ENCODE measurements at regions not wholly inside any gene's neighbourhood (a gene's known extent, or its start where the extent isn't known, plus 50 kb on each side); places are given as distances from the start of the nearest gene placed in this dataset.
"Not testable (repeated sequence)": the region's sequence is repeated elsewhere in the genome, so short reads cannot be mapped to it uniquely, and the experiment has no call there.

DNA sequence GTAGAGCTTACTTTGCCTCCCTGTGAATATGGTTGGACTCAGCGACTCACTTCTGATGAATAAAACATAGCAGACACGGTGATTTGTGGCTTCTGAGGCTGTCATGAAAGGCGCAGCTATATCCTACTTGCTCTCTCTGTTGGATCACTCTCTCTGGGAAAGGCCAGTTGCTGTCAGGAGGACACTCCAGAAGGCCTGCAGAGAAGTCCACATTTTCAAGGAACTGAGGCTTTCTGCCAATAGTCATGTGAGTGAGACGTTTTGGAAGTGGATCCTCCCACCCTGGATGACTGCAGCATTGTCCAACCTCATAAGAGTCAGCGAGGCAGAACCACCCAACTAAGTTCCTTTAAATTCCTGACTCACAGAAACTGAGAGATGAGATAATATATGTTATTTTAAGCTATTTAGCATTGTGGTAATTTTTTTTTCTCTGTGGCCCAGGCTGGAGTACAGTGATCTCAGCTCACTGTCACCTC is 156.0 kb upstream of the MAST4 start:
- TF ChIP-seq, protein P1, sequence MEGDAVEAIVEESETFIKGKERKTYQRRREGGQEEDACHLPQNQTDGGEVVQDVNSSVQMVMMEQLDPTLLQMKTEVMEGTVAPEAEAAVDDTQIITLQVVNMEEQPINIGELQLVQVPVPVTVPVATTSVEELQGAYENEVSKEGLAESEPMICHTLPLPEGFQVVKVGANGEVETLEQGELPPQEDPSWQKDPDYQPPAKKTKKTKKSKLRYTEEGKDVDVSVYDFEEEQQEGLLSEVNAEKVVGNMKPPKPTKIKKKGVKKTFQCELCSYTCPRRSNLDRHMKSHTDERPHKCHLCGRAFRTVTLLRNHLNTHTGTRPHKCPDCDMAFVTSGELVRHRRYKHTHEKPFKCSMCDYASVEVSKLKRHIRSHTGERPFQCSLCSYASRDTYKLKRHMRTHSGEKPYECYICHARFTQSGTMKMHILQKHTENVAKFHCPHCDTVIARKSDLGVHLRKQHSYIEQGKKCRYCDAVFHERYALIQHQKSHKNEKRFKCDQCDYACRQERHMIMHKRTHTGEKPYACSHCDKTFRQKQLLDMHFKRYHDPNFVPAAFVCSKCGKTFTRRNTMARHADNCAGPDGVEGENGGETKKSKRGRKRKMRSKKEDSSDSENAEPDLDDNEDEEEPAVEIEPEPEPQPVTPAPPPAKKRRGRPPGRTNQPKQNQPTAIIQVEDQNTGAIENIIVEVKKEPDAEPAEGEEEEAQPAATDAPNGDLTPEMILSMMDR (IDR thresholded peaks at IDR 0.05) = no peak
- TF ChIP-seq POLR2A (IDR thresholded peaks at IDR 0.05) = no peak
- intact Hi-C loops (cut with DNase I; ENCODE audit: low total_unique reads) = no loop called here
- DNase-seq (ENCODE audit: low spot score in 2 of 2) = peak in 1 of 2 donors; percentile 58

DNA sequence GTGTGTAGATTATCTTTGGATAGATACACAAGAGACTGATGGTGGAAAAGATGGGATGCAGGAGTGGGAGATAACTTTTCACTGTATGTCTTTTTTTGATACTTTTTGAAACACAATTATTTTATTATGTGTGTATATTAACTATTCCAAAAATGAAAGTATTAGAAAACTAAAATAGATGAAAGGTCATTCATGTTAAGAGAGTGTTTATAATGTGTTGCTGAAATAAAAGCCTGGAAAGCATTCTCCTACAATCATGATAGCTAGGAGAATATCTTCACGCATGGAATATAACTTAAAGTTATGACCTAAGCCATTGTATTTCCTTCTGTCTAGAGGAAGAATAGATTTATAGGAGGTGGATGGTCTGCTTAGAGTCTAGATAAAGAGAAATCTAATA is 154.8 kb upstream of the MAST4 start:
- TF ChIP-seq POLR2A (IDR thresholded peaks at IDR 0.05) = no peak
- TF ChIP-seq, protein P1 (IDR thresholded peaks at IDR 0.05) = no peak
- no peak for DNase-seq (ENCODE audit: low spot score in 2 of 2)
- intact Hi-C loops (cut with DNase I; ENCODE audit: low total_unique reads) = no loop called here
- WGBS, 2 donors = 92 to 97% methylated on average over 1 of the region's 1 CpG
- no peak overlapping the region for H3K4me3 ChIP-seq (ENCODE audit: low read depth, poor library complexity, severe bottlenecking)

More for the DNA sequence above, 156.0 kb upstream of the MAST4 start:
- H3K4me3 ChIP-seq (ENCODE audit: low read depth, poor library complexity, severe bottlenecking) = no peak overlapping the region
- WGBS, 2 donors = 45 to 49% methylated on average over 5 of the region's 5 CpGs

DNA sequence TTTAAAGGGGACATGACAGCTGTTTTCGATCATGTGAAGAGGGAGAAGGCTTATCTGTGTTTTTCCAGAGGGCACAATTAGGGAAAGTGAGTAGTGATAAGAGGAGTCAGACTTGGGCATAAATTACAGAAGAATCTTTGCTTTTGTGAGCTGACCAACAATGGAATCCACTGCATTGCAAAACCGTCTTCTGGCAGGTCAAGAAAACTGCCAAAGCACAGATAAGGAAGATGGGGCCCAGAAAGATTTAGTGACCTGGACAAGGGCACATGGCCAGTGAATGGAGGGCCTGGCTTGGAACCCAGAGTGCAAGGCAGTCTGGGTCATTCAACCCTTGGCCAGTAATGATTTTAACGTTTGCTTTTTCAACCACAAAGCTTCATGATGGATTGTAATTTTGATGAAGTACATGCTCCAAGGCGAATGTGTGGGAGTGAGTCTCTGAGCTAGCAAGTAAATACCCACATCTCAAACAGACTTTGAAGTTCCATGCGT is 153.2 kb upstream of the MAST4 start:
- H3K4me3 ChIP-seq (ENCODE audit: low read depth, poor library complexity, severe bottlenecking) = no peak overlapping the region
- DNase-seq (ENCODE audit: low spot score in 2 of 2) = no peak
- TF ChIP-seq, protein P1 (IDR thresholded peaks at IDR 0.05) = no peak
- no peak for TF ChIP-seq POLR2A (IDR thresholded peaks at IDR 0.05)
- intact Hi-C loops (cut with DNase I; ENCODE audit: low total_unique reads) = no loop called here
- WGBS, 2 donors = 50 to 51% methylated on average over 5 of the region's 5 CpGs

DNA sequence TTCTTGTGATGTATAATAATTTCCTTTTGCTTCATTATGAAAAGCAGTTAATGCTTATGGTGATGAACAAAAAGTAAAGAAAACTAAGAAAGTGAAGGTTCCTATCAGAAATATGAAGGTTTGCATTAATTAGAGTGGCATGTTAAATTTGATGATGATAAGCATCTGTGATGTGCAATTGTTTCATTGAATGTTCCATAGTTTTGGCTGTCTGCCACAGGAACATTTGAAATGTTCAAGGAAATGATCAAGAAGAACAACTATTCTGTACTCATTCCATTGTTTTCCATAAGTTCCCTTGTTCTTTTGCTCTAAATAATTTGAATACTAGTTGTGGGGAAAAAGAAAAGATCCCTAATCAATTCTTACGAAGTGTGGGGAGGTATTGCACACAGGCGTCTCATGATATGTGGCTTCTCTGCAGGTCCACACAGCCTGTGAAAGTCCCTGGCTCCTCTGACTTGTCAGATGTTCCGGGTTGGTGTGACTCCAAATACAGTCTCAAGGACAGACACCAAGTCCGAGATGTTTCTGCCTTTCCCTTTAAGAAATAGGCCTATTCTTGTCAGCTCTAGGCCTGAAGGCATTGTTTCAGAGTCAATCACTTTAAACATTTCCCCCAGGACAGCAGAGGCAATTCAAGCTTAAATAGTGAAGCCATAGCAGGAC is 152.6 kb upstream of the MAST4 start:
- 64 to 80% methylated on average over 4 of the region's 4 CpGs for WGBS, 2 donors
- no peak overlapping the region for H3K4me3 ChIP-seq (ENCODE audit: low read depth, poor library complexity, severe bottlenecking)
- no peak for TF ChIP-seq POLR2A (IDR thresholded peaks at IDR 0.05)
- TF ChIP-seq, protein P1 (IDR thresholded peaks at IDR 0.05) = no peak
- no peak for DNase-seq (ENCODE audit: low spot score in 2 of 2)
- intact Hi-C loops (cut with DNase I; ENCODE audit: low total_unique reads) = no loop called here

DNA sequence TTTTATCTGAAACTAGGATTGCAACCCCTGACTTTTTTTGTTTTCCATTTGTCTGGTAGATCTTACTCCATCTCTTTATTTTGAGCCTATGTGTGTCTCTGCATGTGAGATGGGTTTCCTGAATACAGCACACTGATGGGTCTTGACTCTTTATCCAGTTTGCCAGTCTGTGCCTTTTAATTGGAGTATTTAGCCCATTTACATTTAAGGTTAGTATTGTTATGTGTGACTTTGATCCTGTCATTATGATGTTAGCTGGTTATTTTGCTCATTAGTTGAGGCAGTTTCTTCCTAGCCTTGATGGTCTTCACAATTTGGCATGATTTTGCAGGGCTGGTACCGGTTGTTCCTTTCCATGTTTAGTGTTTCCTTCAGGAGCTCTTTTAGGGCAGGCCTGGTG is 148.1 kb upstream of the MAST4 start:
- DNase-seq (ENCODE audit: low spot score in 2 of 2); H3K4me3 ChIP-seq (ENCODE audit: low read depth, poor library complexity, severe bottlenecking); intact Hi-C loops (cut with DNase I; ENCODE audit: low total_unique reads): not testable (repeated sequence)
- 82 to 100% methylated on average over 1 of the region's 1 CpG for WGBS, 2 donors

DNA sequence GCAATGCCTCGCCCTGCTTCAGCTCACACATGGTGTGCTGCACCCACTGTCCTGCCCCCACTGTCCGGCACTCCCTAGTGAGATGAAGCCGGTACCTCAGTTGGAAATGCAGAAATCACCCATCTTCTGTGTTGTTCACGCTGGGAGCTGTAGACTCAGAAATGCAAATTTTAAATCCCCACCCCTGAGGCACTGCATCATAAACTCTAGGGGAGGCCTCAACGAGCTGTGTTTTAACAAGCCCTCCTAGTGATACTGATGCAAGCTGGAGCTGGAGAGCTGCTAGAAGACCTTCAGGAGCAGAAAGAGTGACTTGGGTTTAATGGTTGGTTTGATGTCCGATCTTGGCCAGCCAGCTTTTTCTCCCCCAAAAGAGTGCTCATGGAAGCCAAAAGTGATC is 146.0 kb upstream of the MAST4 start:
- 86 to 92% methylated on average over 6 of the region's 6 CpGs for WGBS, 2 donors
- no peak for DNase-seq (ENCODE audit: low spot score in 2 of 2)
- intact Hi-C loops (cut with DNase I; ENCODE audit: low total_unique reads) = no loop called here
- TF ChIP-seq POLR2A (IDR thresholded peaks at IDR 0.05) = no peak
- TF ChIP-seq, protein P1 (IDR thresholded peaks at IDR 0.05) = no peak
- no peak overlapping the region for H3K4me3 ChIP-seq (ENCODE audit: low read depth, poor library complexity, severe bottlenecking)
